ENCODE measurements at regions not wholly inside any gene's neighbourhood (a gene's known extent, or its start where the extent isn't known, plus 50 kb on each side); places are given as distances from the start of the nearest gene placed in this dataset.

DNA sequence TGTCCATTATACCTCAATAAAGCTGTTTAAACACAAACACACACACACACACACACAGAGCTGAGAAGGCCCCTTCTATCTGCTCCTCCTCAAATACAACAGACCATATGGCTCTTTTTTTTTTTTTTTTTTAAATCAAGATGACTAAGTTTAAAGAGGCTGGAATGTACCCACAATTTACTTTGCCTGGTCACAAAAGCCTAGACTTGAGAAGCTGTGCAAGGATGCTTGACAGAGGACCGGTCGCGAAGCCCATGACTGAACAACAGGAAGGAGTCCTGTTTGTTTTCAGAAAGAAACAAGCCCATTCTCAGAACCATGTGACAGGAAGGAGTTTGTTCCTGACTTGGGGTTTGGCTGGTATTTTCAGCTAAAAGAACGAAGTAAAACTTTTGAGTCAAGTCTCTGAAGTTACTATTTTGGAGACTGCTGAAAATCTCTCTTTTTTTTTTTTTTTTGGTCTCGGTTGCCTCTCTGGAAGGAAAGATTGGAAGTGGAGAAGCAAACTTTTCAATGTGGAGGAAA is 650.9 kb upstream of the TENM3 start:
- no peak overlapping the region for H3K4me3 ChIP-seq (replicated peaks in 1 of 2; ENCODE audit: low read depth in 1 of 2, low read length in 2 of 2)
- no peaks in the 10 kb centered on the region for H3K27me3 ChIP-seq (ENCODE audit: insufficient read depth, low read length)
- no peak overlapping the region for H2AFZ ChIP-seq (ENCODE audit: low read depth, low read length, poor library complexity, severe bottlenecking)
- DNase-seq (ENCODE audit: low read depth, low spot score) (no peak), ATAC-seq (no peak)
- no peaks in the 10 kb centered on the region for H3K9me3 ChIP-seq (ENCODE audit: control insufficient read depth in 1 of 2, insufficient read depth in 1 of 2, low read depth in 1 of 2, low read length in 2 of 2)
- no TSS peak for BruUV-seq (replicated peaks)
- H3K9ac ChIP-seq (ENCODE audit: low read length), result no peak overlapping the region
- no peaks in the 10 kb centered on the region for H3K36me3 ChIP-seq (ENCODE audit: control insufficient read depth in 1 of 2, insufficient read depth in 2 of 2, low read length in 2 of 2)
- H4K20me1 ChIP-seq (ENCODE audit: insufficient read depth), result no peaks in the 10 kb centered on the region
- no peaks in the 10 kb centered on the region for H3K79me2 ChIP-seq (ENCODE audit: insufficient read depth, low read length)
- no peaks in the 10 kb centered on the region for H3K9me2 ChIP-seq (ENCODE audit: insufficient read depth)
- TF ChIP-seq CEBPB (IDR thresholded peaks at IDR 0.05; ENCODE audit: low read depth) (no peak), ZFX (IDR thresholded peaks at IDR 0.05) (no peak), CBX3 (IDR thresholded peaks at IDR 0.05; ENCODE audit: low read depth) (no peak), EZH2 (IDR thresholded peaks at IDR 0.05) (no peak), ELF1 (IDR thresholded peaks at IDR 0.05; ENCODE audit: borderline replicate concordance, low read depth) (no peak), JUND (IDR thresholded peaks at IDR 0.05) (no peak), EZH2phosphoT487 (IDR thresholded peaks at IDR 0.05; ENCODE audit: borderline replicate concordance) (no peak), TCF7L2 (IDR thresholded peaks at IDR 0.05; ENCODE audit: borderline replicate concordance, extremely low read depth, insufficient read depth, insufficient read length) (no peak), SP1 (IDR thresholded peaks at IDR 0.05; ENCODE audit: low read depth) (no peak), FOSL1 (IDR thresholded peaks at IDR 0.05; ENCODE audit: low read depth) (no peak), ZNF274 (IDR thresholded peaks at IDR 0.05; ENCODE audit: low read depth, low read length) (no peak), ATF3 (IDR thresholded peaks at IDR 0.05) (no peak), CTCF (IDR thresholded peaks at IDR 0.05 in 2 of 3, conservative IDR thresholded peaks at IDR 0.05 in 1 of 3; ENCODE audit: borderline replicate concordance in 1 of 3, insufficient read depth in 1 of 3, low read depth in 2 of 3, low read length in 2 of 3) (no peak), RAD21 (IDR thresholded peaks at IDR 0.05; ENCODE audit: low read depth) (no peak), POLR2A (IDR thresholded peaks at IDR 0.05; ENCODE audit: borderline replicate concordance, extremely low read depth, insufficient read depth, insufficient read length) (no peak), REST (IDR thresholded peaks at IDR 0.05; ENCODE audit: low read depth) (no peak)
- TF ChIP-seq, protein P1, sequence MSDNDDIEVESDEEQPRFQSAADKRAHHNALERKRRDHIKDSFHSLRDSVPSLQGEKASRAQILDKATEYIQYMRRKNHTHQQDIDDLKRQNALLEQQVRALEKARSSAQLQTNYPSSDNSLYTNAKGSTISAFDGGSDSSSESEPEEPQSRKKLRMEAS (IDR thresholded peaks at IDR 0.05), result no peak
- no peak overlapping the region for H3K27ac ChIP-seq (ENCODE audit: low read depth, low read length)
- no peaks in the 10 kb centered on the region for H3K4me1 ChIP-seq (ENCODE audit: control insufficient read depth in 1 of 2, insufficient read depth in 2 of 2, low read length in 2 of 2)
- intact Hi-C loops (cut with micrococcal nuclease), result no loop called here
- H3K4me2 ChIP-seq (ENCODE audit: low read length), result no peak overlapping the region
- RAD21 ChIA-PET (ENCODE audit: low non-redundant PET in 1 of 2, low total read pairs in 2 of 2, uncharacterized antibody in 2 of 2, unreplicated experiment in 2 of 2), result no interaction called here
- CTCF ChIA-PET, result no interaction called here
- POLR2A ChIA-PET, result no interaction called here

Measured in HCT116 (cell line).